ENCODE measurements at regions not wholly inside any gene's neighbourhood (a gene's known extent, or its start where the extent isn't known, plus 50 kb on each side); places are given as distances from the start of the nearest gene placed in this dataset.

GRCh38 chr3:170643831-170644230, 58.0 kb upstream of the SLC7A14 start:
- no peak for DNase-seq

DNA sequence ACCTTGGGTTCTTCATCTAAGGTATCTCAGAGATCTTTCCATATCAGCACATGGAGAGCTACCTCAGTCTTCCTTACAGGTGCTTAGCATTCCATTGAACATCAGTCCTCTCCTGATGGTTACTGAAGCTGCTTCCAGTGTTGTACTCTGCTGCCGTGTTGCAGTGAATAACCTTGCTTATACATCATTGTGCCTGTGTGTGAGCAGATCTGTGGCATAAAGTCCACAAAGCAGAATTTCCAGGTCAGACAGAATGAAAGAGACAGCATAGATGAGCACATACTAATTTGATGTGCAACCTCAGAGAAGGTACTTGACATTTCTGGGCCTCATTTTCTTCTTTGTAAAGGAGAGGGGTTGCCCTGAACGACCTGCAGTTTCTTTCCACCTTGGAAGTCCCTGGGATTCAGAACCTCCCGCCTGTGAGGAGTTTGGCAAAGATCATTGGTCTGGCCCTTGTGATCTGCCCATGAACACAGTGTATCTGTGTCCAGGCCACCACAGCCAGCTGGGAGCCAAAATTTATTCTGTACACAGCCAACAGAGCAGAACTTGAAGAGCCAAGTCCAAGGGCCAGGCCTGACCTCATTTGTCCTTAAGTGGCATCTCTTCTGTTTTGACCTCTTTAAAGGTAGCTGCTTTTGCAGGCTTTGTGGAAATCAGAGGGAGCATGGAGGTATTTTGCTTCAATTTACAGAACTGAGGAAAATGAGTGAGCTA, 57.2 kb upstream of the SLC7A14 start:
- DNase-seq: no peak

- DNase-seq: no peak
Observed at GRCh38 chr3:170641510-170642236, 55.8 kb upstream of the SLC7A14 start.

GRCh38 chr3:170640737-170641171, 54.9 kb upstream of the SLC7A14 start:
- no peak for DNase-seq

DNA sequence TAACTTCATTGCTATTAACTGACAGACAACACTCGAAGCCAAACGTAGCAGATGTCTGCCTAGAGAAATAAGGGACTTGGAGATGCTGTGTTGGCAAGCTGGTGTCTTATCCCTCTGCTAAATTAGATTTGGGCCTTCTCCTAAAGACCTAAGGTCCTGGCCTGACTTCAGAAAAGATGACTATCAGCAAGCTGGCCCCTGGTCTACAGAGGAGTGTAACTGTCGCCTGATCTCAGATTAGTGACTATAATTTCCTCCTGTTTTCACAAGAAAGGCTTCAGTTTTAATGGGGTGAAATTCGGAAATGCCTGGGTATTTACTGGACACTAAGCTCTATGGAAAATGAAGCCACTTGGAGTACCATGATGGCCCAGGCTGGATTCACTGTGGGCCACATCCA, 53.1 kb upstream of the SLC7A14 start:
- DNase-seq: no peak

GRCh38 chr3:170637306-170637705, 51.4 kb upstream of the SLC7A14 start:
- no peak for DNase-seq

GRCh38 chr3:170636400-170636973, 50.6 kb upstream of the SLC7A14 start:
- DNase-seq: no peak

All from kidney glomerular epithelial cell (primary cell).